GM18526 (cell line): ENCODE measurements at regions not wholly inside any gene's neighbourhood (a gene's known extent, or its start where the extent isn't known, plus 50 kb on each side); places are given as distances from the start of the nearest gene placed in this dataset.

ENCODE experiments used
- POLR2A ChIP-seq: IDR thresholded peaks from 3 replicates; pipeline ENCODE4 v1.6.1; 2011; ENCODE audit not compliant: insufficient read length; ENCODE audit errors: extremely low read depth

DNA sequence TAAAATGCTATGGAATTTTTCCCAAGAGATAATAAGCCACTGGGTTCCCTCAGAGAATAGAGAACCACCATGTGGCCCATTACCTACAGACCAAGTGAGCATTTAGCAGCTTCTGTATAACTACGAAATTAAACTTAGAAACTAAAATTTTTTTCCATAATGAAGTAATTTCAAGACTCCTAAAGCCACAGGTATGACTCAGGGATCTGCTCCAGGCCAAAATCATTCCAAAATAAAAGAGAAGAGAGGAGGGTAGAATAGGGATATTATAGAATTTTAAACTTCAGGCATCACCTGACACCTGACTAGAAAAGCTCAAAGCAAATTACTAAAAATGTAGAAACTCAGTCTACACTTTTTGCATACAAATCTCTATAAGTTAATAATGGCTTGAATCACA is 108.9 kb upstream of the DST start:
- TF ChIP-seq POLR2A, result no peak

DNA sequence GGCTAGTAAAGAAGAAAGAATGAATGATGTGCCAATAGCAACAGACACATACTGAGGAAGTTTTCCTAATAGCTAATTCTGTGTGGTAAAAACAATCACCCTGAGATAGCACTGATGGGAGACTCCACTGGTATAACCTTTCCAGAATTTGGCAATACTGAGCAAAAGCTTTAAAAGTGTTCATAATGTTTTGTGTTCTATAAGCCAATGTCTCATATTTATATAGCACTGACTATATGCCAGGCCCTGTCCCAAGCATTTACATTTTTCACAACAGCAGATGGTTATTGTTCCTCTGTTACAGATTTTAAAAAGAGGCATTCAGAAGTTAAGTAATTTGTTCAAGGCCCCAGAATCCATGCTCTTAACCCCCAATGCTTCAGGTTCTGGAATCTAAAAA is 108.0 kb upstream of the DST start:
- TF ChIP-seq POLR2A, result no peak

DNA sequence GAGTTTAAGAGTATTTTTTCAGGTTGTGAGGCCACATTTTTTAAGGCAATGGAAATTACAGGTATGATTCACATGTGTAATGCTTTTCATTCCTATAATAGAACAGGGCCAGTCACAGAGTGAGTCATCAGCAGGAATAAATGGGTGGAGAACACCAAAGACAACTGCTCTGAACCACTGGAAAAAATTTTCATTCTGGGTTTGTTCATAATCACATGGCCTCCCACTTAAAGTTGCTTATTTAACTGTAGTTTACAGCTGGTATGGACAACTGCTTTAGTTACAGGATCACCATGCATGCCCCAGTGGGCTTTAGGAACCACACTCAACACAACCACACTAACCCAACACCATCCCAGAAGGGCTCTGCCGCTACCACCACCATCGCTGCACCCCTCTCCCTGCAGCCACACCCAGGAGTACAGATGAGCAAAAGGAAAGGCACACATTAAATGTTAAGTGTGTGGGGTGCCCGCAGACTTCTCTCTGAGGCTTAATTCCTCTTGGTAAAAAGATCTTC is 107.0 kb upstream of the DST start:
- TF ChIP-seq POLR2A, result no peak

DNA sequence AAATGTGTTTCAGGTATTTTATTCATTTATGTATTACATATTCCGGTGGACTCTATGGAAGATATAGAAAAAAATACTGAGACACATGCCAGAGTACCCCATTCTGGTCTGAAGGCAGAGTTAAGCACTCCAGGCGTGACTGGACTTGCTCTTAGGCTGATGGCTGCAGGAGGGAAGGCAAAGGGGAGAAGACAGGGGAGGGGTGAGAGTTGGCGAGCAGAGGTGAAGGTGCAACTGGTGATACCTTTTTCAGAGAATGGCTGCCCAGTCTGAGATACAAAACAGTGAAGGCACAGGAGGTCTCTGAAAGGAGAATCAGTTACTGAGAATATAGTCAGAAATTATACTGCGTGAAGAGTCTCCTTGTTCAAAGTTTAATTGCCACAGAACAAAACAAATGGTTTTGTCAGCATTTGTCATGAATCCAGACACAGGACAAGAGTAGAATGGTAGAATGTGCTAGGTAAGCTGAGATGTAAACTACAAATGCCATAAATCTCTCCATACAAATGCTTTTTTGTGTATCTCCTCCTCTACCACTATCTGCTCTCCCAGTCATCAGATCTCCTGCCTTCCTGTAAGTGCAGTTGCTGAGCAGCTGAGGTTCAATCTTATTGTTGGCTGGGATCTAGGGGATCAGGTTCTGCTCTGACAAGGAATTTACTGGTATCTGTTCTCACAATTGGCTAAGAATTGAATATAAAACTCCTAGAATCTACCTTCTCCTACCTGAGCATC is 104.2 kb upstream of the DST start:
- no peak for TF ChIP-seq POLR2A

DNA sequence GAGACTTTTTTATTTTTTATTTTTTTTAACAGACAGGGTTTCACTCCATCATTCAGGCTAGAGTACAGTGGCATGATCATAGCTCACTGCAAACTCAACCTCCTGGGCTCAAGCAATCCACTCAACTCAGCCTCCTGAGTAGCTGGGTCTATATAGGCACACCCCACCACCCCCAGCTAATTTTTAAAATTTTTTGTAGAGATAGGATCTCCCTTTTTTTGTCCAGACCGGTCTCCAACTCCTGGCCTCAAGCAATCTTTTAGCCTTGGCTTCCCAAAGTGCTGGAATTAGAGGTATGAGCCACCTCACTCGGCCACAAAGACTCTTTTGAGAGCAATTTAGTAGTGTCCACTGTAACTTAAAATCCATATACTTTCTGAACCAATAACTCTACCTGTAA is 103.3 kb upstream of the DST start:
- no peak for TF ChIP-seq POLR2A

DNA sequence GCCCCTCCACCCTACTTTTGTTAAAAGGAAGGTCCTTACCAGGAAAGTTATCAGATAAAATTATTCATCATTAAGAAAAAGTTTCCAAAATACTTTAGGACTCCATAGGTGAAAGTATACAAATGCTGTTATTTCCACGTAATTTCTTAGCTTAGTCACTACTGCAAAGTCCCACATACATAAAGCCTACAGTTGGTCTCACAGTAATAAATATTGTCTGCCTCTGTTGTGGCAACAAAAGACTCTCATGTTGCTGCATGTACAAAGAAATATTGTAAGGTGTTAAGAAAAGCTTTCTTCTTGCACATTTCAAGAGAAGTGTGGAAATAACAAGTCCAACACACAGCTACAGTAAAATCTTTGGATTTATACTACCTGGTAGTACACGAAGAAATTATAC is 102.4 kb upstream of the DST start:
- TF ChIP-seq POLR2A, result no peak

DNA sequence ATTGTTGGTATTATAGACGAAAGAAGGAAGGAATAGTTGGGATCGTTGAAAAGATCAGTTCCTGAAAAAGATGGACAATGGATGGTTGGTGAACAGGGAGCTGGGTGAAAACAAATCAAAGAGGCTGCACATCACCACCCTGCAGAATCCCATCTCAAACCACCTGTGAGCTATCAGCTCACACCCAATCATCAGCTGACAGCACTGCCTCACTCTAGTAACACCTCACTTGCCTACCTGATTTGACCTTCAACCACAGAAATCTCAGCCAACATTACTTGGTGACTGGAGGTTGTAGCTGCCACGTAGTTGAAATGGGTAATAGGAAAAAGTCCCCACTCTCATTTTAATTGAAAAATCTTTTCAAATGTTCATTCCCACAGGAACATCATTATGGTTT is 101.8 kb upstream of the DST start:
- TF ChIP-seq POLR2A, result no peak

DNA sequence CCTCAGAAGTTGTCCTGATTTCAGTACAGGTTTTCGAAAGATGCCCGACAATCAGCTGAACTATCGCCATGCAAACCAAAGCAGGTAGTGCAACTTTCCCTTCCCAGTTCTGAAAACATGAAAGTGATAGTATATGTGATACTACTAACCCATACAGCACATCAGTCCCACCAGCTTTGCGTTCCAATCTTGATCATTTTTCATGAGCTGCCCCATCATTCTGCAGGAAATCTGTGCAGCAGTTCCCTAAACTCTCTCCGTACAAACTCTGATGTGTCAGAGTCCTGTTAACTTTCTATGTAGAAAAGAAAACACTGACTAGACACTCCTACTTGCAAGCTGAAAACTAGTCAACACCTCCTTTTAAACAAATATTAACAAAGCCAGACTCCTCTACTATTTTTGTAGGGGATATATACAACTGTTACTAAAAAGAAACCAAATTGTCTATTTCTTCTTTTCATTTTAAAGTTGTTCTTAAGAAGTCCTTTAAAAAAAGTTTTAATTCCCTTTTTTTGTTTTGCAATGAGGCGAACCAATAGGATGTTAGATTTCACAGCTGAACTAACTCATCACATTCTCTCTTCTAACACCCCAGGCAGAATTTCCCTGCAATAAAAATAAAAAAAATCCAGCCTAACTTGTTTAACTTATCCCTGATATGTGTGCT is 99.6 kb upstream of the DST start:
- TF ChIP-seq POLR2A, result no peak

DNA sequence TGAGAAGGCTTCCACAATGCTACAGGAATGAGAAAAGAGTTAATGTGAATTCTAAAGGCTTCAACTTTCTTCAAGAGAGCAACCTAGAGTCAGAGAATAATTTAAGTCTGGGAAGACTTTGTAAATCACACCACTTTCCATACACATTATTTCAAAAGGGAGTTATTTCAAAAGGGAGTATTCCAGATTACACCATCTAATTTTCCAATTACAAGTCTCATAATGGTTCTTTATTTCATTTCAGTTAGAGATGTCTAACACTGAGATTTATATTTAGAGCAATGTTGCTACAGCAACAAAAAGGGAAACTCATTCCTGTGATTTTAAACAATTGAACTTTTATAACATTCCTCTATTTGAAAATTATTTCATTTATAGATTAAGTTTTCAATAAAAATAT is 98.8 kb upstream of the DST start:
- TF ChIP-seq POLR2A, result no peak

DNA sequence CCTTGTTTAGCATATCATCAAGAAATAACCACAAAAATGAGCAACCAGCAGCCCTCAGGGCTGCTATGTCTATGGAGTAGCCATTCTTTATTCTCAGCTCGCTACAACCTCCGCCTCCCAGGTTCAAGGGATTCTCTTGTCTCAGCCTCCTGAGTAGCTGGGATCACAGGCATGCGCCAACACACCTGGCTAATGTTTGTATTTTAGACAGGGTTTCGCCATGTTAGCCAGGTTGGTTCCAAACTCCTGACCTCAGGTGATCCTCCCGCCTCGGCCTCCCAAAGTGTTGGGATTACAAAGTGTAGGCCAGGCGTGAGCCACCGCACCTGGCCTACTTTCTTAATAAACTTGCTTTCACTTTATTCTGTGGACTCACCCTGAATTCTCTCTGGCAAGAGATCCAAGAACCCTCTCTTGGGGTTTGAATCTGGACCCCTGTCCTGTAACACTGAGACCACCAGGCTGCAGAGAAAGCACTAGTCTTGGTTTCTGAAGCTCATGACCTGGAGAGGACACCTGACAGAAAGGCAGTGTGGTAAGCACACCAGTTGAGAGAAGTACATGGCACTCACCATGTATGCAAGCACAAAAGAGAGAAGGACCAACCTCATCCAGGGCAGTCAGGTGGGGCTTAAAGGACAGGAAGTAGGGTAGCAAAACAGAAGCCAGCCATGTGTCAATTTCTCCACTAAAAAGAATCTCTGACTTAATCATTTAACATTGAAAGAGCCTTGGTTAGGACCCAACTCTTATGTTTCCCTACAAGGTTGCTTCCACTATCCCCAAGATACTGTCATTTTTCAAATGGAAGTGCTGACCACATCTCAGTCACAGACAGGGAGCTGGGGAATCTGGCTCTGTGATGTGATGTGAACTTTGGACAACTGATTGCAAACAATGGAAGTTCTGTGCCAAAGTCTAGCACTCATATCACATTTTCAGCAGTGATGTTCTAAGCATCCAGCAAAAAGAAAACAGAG is 97.4 kb upstream of the DST start:
- no peak for TF ChIP-seq POLR2A

DNA sequence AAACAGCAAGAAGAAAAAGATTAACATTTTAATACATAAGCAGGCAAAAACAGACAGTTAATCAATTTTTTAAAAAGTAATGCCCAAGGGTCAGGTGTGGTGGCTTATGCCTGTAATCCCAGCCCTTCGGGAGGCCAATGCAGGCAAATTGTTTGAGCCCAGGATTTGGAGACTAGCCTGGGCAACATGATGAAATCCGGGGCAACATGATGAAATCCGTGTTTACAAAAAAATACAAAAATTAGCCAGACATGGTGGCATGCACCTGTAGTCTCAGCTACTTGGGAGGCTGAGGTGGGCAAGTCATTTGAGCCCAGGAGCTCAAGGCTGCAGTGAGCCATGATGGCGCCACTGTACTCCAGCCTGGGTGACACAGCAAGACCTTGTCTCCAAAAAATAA is 94.1 kb upstream of the DST start:
- no peak for TF ChIP-seq POLR2A

DNA sequence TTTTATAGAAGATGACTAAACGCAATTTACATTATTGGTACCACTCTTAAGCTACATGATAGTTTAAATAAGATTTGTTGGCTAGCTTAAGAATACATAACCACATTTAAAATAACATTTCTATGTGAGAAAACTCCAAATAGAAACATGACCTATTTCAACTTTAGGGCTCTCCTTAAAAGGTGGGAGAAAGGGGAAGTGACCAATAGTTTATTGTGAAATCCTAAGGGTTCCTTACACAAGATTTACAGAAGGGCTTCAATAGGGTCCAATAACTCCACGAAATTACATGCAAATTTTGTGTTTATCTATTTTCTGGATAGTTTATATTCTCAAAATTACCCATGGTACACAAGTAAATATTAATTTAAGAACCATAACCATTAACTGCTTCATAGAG is 91.6 kb upstream of the DST start:
- TF ChIP-seq POLR2A, result no peak

DNA sequence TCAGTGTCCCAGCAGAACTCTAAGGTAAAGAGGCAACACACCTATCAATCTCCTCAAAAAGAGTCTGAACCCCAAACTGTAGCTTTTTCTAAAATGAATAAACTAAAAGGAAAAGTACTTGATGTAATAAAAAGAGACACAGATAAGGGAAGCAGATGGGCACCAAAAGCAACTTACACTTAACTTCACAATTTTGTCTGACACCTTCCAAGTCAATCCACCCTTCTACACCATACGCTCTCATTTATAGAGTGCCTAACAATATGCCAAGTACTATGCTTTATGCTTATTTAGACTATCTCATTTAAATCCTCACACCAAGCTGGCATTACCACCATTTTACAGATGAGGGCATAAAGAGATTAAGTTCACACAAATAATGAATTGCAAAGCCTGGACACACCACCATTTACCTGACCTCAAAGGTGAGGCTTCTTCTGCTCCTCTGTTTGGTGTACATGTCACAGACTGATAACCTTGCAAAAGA is 90.6 kb upstream of the DST start:
- no peak for TF ChIP-seq POLR2A

DNA sequence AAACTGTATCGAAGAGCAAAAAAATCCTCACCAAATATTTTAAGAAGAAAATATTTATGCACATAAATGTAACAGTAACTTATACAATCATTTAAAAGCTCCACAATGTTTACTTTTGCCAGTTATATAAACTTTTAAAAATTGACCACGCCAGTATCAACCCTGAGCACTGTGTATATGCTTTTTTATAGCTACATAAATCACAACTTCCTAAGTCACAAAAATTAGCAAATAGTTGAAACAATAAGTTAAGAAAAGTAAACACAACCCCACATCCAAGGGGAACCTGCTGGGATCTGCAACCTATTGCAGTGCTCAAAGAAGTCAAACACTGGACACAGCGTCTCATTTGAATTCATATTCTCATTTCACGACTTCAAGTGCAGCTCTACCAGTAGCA is 89.8 kb upstream of the DST start:
- TF ChIP-seq POLR2A, result no peak
